ENCODE measurements at regions not wholly inside any gene's neighbourhood (a gene's known extent, or its start where the extent isn't known, plus 50 kb on each side); places are given as distances from the start of the nearest gene placed in this dataset.

GRCh38 chr4:11497972-11498371 is 69.3 kb upstream of the HS3ST1 start:
- no peak for ATAC-seq
- no peak for DNase-seq (ENCODE audit: low spot score in 2 of 2)
- Mint-ChIP-seq H3K9me3 (peaks cover 15 to 16% of the 10 kb centered on the region in 2 donors), H3K36me3 (peaks cover 0 to 20% of the 10 kb centered on the region in 2 donors), H3K27ac (no peak overlapping the region)

GRCh38 chr4:11497212-11497806 is 68.6 kb upstream of the HS3ST1 start:
- peaks cover 15 to 17% of the 10 kb centered on the region in 2 donors for H3K9me3 Mint-ChIP-seq
- ATAC-seq: no peak

GRCh38 chr4:11496351-11496829 is 67.7 kb upstream of the HS3ST1 start:
- no peak for DNase-seq (ENCODE audit: low spot score in 2 of 2)
- H3K36me3 Mint-ChIP-seq: peaks cover 0 to 10% of the 10 kb centered on the region in 2 donors
- peaks cover 8 to 11% of the 10 kb centered on the region in 2 donors for H3K9me3 Mint-ChIP-seq
- no peak for ATAC-seq
- no peak overlapping the region for H3K27ac Mint-ChIP-seq

More at GRCh38 chr4:11497212-11497806, 68.6 kb upstream of the HS3ST1 start:
- DNase-seq (ENCODE audit: low spot score in 2 of 2): no peak
- Mint-ChIP-seq H3K27ac (no peak overlapping the region), H3K36me3 (peaks cover 0 to 17% of the 10 kb centered on the region in 2 donors)

GRCh38 chr4:11495818-11496217 is 67.1 kb upstream of the HS3ST1 start:
- Mint-ChIP-seq H3K36me3 (peaks cover 0 to 5% of the 10 kb centered on the region in 2 donors), H3K27ac (no peak overlapping the region), H3K9me3 (peaks cover 7 to 14% of the 10 kb centered on the region in 2 donors)
- ATAC-seq: no peak
- no peak for DNase-seq (ENCODE audit: low spot score in 2 of 2)

- Mint-ChIP-seq H3K27ac (peak overlapping the region in 1 of 2 donors; percentile 5), H3K9me3 (peaks cover 7 to 15% of the 10 kb centered on the region in 2 donors), H3K36me3 (peaks cover 0 to 5% of the 10 kb centered on the region in 2 donors)
- DNase-seq (ENCODE audit: low spot score in 2 of 2) (no peak), ATAC-seq (no peak)
Measured at GRCh38 chr4:11495291-11495690, 66.6 kb upstream of the HS3ST1 start.

- no peak for DNase-seq (ENCODE audit: low spot score in 2 of 2)
- Mint-ChIP-seq H3K36me3 (peaks cover 0 to 5% of the 10 kb centered on the region in 2 donors), H3K27ac (no peak overlapping the region), H3K9me3 (peaks cover 7 to 17% of the 10 kb centered on the region in 2 donors)
- no peak for ATAC-seq
Measured at GRCh38 chr4:11494232-11494631, 65.5 kb upstream of the HS3ST1 start.

- H3K27ac Mint-ChIP-seq: no peak overlapping the region
- H3K36me3 Mint-ChIP-seq: peaks cover 0 to 4% of the 10 kb centered on the region in 2 donors
- ATAC-seq (peak in 1 of 2 donors; percentile 82), DNase-seq (ENCODE audit: low spot score in 2 of 2) (no peak)
- H3K9me3 Mint-ChIP-seq: peaks cover 7 to 21% of the 10 kb centered on the region in 2 donors
Measured at GRCh38 chr4:11489453-11490083, 60.9 kb upstream of the HS3ST1 start.

GRCh38 chr4:11488657-11489452 is 60.2 kb upstream of the HS3ST1 start:
- Mint-ChIP-seq H3K36me3 (peaks cover 0 to 6% of the 10 kb centered on the region in 2 donors), H3K27ac (no peak overlapping the region), H3K9me3 (peaks cover 7 to 22% of the 10 kb centered on the region in 2 donors)
- DNase-seq (ENCODE audit: low spot score in 2 of 2) (no peak), ATAC-seq (peak; percentile 37 to 79)

GRCh38 chr4:11487868-11488544 is 59.3 kb upstream of the HS3ST1 start:
- H3K27ac Mint-ChIP-seq: no peak overlapping the region
- H3K9me3 Mint-ChIP-seq: peaks cover 7 to 22% of the 10 kb centered on the region in 2 donors
- peak in 1 of 2 donors; percentile 36 for ATAC-seq
- H3K36me3 Mint-ChIP-seq: peaks cover under 1 to 6% of the 10 kb centered on the region in 2 donors
- no peak for DNase-seq (ENCODE audit: low spot score in 2 of 2)

- peaks cover 6% of the 10 kb centered on the region in 2 donors for H3K36me3 Mint-ChIP-seq
- no peak overlapping the region for H3K27ac Mint-ChIP-seq
- DNase-seq (ENCODE audit: low spot score in 2 of 2): no peak
- peaks cover 7 to 22% of the 10 kb centered on the region in 2 donors for H3K9me3 Mint-ChIP-seq
- peak in 1 of 2 donors; percentile 40 for ATAC-seq
Measured at GRCh38 chr4:11487139-11487538, 58.4 kb upstream of the HS3ST1 start.

GRCh38 chr4:11485926-11486325 is 57.2 kb upstream of the HS3ST1 start:
- ATAC-seq (no peak), DNase-seq (ENCODE audit: low spot score in 2 of 2) (no peak)
- H3K36me3 Mint-ChIP-seq: peaks cover 6% of the 10 kb centered on the region in 2 donors
- H3K9me3 Mint-ChIP-seq: peaks cover 7 to 16% of the 10 kb centered on the region in 2 donors
- H3K27ac Mint-ChIP-seq: no peak overlapping the region

- no peak for DNase-seq (ENCODE audit: low spot score in 2 of 2)
- Mint-ChIP-seq H3K9me3 (peaks cover 7 to 14% of the 10 kb centered on the region in 2 donors), H3K36me3 (peaks cover 6% of the 10 kb centered on the region in 2 donors), H3K27ac (no peak overlapping the region)
- ATAC-seq: no peak
Measured at GRCh38 chr4:11484531-11484930, 55.8 kb upstream of the HS3ST1 start.

- ATAC-seq (peak; percentile 39 to 71), DNase-seq (ENCODE audit: low spot score in 2 of 2) (no peak)
- no peak overlapping the region for H3K27ac Mint-ChIP-seq
- H3K36me3 Mint-ChIP-seq: peaks cover 6% of the 10 kb centered on the region in 2 donors
- peaks cover 4% of the 10 kb centered on the region in 2 donors for H3K9me3 Mint-ChIP-seq
Measured at GRCh38 chr4:11483046-11483445, 54.4 kb upstream of the HS3ST1 start.

GRCh38 chr4:11480683-11481082 is 52.0 kb upstream of the HS3ST1 start:
- H3K27ac Mint-ChIP-seq: no peak overlapping the region
- H3K36me3 Mint-ChIP-seq: peaks cover 6 to 12% of the 10 kb centered on the region in 2 donors
- ATAC-seq: peak; percentile 76 to 90
- no peak for DNase-seq (ENCODE audit: low spot score in 2 of 2)
- peaks cover 8 to 16% of the 10 kb centered on the region in 2 donors for H3K9me3 Mint-ChIP-seq
